NCI-H1105 treated with DMSO at 0.1 percent for 48 hours (cell line): ENCODE measurements at regions not wholly inside any gene's neighbourhood (a gene's known extent, or its start where the extent isn't known, plus 50 kb on each side); places are given as distances from the start of the nearest gene placed in this dataset.

Experiments
- DNase-seq: peaks from one replicate; lab custom pipeline; 2025; lab: John Stamatoyannopoulos, UW

DNA sequence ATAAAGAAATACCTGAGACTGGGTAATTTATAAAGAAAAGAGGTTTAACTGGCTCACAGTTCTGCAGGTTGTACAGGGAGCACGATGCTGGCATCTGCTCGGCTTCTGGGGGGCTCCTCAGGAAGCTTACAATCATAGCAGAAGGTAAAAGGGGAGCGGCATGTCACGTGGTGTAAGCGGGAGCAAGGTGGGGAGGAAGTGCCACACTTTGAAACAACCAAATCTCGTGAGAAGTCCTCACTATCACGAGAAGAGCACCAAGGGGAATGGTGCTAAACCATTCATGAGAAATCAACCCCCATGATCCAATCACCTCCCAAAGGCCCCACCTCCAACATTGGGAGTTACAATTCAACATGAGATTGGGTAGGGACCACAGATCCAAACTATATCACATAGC is 67.7 kb downstream of the AKR1B1 start:
- DNase-seq, result no peak

DNA sequence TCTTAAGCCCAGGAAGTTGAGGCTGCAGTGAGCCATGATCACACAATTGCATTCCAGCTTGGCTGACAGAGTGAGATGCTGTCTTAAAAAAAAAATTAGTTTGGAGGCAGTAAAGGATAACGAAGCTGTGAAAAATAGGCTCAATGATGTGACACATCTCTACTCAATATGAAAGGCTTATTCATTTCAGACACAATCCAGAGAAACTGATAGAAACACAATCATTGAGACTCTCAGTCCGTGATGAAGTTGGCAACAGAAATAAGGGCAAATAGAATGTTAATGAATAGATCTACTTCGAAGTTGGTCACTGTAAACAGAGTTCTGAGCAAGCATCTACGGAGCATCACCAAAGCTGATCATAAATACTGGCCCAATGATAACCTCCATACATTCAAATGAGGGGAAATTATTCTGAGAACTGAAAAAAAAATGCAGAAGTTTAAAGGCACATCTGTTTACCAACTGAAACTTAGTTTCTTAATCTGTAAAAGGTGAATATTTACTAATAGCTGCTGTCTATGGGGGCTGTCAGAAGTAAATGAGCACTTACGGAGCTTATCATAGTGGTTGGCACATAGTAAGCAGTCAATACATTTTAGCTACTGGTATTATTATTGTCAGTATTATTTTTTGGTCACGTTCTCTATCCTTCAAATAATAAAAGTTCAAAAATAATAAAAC is 70.4 kb downstream of the AKR1B1 start:
- DNase-seq, result no peak

DNA sequence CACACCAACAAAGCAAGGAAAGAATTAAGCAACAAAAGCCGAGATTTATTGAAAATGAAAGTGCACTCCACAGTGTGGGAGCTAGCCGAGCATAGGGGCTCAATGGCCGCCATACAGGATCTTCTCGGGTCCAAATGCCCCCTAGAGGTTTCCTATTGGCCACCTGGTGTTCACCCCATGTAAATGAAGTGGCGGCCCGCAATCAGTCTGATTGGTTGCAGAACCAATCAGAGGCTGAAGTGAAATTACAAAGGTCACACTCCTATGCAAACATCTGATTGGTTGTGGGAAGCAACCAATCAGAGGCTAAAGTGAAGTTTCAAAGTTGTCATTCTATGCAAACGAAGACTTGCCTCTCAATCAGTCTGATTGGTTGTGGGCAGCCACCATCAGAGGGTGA is 61.8 kb upstream of the SLC35B4 start:
- DNase-seq, result no peak

DNA sequence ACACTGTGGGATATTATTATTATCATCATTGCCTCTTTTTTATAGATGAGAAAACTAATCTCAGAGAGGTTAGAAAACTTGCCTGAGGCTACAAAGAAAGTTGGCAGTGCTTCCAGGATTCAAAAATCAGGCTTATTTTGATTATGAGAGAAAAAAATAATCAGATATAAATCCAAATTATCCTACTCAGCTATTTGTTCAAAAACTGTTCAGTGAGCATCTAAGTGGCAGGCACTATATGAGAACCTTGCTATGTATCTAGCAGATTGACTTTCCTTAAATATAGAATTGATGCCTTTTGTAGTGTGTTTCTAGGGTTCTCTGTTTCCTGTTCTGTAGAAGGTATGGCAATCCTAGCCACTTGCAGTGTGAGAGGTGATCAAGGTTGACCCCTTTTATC is 60.0 kb upstream of the SLC35B4 start:
- no peak for DNase-seq

DNA sequence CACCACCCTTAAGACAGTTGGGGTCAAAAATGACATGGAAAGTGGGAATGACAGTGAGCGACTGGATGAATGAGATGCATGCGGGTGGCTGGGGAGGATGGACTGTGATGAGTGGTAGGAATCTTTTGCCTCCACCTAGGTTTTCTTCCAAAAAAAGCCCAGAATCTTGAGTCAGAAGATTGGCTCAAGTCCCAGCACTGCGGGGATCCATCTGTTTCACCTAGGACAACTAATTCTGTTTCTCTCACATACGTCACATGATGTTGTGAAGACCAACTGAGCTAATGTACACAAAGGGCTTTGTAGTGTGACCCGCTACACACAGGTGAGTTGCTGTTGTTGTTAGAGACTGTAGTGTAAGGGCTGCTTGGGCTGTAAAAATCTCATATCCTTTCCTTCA is 58.5 kb upstream of the SLC35B4 start:
- no peak for DNase-seq

DNA sequence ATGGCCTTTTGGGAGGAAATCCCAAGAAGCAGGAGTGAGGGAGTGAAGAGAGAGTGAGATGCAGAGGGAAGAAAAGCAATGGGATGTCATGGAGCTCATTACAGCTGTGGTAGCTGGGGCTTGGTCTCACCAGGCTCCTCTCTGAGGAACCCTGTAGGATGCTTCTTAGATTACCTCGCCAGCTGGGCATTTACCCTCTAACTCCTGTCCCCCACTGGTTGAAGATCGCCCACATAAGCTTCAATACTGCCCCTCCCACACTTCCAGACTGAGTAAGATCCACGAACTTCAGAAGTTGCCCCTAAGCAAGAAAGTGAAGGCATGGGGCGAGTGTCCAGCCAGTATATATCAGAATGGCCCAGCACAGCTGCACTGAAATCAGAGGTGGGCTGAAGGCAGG is 58.1 kb upstream of the SLC35B4 start:
- no peak for DNase-seq

DNA sequence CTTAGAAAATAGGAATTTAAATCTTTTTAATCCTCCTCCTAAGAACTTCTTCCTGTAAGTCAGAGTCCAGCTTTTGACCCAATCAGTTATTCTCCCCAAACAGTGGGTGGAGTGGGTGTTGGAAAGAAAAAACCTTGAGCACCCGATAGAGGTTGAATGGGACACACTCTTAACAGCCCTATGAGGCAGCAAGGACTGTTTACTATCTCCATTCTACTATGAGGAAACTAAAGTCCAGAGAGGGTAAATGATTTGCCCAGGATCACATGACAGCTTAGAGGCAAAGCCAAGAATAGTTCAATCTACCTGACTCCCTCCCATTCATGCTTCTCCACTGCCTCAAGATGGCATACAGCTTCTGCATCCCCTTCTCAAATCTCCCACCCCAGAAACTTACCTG is 57.6 kb upstream of the SLC35B4 start:
- no peak for DNase-seq

DNA sequence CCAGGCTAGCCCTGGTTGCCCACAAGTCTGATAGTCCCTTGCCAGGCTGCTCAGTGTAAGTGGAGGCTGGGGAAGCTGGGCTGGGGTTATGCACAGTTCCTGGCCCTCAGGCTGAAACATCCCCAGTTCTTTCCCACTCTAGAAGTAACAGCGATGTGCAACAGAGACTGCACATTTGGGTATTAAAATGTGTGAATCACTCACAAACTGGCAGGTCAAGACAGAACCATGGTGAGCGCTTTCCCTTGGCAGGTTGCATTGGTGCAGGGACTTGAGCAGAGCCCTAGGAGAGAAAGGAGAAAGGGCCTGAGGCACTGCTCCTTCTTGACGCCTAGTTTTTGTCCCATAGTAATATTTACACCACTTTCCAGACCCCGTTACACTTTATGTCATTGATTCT is 56.1 kb upstream of the SLC35B4 start:
- no peak for DNase-seq

DNA sequence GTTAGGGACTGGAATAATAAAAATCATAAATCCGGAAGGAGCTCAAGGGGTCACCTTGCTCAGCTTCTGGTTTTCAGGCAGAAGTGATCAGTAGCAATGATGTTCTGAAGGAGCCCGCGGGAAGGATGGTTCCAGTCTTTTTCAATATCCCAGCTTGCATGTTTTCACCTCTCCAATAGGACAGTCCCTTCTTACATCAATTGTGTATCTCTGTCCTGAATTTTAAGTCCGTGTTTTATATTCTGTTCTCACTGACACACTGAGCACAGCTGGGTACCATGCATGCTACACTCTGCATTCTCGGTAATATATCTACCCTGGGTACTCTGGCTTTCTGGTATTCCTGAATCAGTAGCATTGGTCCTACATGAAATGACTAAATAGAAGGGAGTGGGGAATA is 55.2 kb upstream of the SLC35B4 start:
- no peak for DNase-seq

DNA sequence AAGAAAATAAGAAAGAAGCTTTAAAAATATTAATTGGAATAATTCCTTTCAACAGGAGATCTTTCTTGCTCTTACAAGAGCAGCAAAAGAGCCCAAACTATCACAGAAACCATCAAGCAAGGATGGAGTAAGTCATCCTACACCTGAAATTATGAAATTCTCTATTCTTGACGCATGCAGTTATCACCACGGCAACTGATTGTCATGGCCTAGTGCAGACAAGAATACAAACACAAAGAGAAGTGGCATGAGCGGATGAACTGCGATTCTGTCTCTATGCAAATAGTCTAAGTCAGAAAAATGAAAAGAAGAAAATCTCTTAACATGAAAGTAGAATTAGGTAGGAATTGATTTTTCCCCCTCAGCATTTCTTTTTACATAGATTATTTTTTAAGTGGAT is 54.8 kb upstream of the SLC35B4 start:
- peak; percentile 2 for DNase-seq

DNA sequence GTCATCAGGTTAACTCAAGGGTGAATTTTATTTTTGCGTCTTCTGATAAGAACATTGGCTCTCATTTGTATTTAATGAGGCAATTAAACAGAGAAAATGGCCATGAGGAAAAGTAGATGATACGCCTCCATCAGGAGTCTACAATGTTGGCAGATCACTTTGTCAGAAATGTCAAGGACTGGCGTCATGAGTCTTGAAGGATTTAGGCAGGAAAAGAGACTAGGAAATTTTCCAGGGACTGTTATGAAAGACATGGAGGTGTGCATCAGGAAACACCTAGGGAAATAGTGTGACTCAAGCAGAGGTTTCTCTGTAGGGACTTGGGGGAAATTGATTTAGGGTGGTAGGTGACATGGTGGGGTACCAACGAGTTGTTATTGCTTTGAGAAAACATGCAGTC is 53.4 kb upstream of the SLC35B4 start:
- DNase-seq, result no peak

DNA sequence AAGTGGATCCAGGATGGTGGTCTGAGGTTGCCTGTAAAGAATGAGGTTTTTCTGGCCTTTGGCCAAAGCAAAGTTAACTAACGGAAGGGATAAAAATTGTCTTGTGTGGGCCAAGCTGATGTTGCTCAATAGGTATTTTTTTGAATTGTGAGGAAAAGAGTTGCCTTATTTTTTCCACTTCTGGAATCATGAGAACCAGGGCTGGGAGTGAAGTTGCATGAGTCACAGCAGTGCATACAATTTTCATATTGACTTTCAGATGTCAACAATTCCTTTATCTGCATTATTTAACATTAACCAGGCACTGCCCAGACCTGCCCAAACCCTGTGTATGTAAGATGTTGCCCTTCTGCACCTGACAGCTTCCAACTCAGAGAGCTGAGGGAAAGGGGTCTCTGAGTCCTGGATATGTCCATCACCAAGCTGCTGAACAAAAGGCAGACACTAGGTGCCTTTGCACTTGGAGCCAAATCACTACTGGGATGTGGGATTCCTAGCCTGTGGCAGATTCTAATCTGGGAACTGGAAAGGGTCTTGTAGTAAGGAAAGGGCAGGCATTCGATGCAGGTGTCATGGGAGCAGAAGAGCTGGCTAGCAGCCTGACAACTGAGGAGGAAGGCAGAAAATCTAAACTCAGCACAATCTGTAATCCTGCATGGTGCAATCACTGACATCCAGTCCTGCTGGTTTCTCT is 52.3 kb upstream of the SLC35B4 start:
- peak; percentile 47 for DNase-seq

DNA sequence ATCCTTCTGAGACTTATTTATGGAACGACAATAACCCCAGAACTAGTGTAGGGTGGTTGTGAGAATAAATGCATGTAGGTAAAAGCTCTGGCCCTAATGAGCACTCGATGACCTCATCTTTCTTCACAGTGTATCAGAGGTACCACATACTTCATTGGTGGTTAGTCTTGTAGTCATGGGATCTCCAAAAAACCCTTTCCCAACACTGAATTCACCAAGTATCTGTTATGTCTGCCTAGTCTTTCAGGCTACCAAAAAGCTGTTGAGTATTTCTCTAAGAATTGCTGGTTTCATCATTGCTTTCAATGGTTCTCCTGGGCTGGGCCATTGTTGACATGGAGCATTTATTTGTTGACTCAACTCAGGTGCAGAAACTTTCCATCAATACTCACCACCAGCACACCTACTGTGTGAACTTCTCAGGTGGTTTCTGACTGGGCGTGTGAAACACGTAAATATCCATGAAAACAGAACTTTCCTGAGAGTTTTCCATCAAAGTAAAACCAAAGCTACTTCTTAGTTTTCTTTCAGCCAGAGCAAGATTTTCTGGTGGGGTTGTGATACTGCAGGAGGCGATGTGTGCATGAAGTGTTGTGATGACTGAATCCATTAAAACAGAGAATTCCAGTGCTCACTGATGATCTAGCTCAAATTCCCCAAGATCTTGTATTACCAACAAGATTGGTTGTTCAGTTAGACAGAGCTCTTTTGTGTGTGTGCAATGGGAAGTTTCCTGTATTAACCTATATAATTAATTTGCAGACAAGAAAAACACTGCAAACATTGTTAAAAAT is 51.4 kb upstream of the SLC35B4 start:
- DNase-seq, result no peak
